VCaP (cell line): ENCODE measurements at regions not wholly inside any gene's neighbourhood (a gene's known extent, or its start where the extent isn't known, plus 50 kb on each side); places are given as distances from the start of the nearest gene placed in this dataset.
"Not testable (repeated sequence)": the region's sequence is repeated elsewhere in the genome, so short reads cannot be mapped to it uniquely, and the experiment has no call there.

Experiments used
- H3K27ac ChIP-seq: fragments of 450-650 bp; 2 replicates; pipeline ENCODE4 v1.5.1; 2017
- CTCF ChIP-seq: fragments of 450-650 bp; conservative IDR thresholded peaks from 2 replicates; pipeline ENCODE4 v1.5.1; 2017; ENCODE audit warnings: mild to moderate bottlenecking, moderate library complexity

- no peak for TF ChIP-seq CTCF
- H3K27ac ChIP-seq: no peak overlapping the region
Observed at GRCh38 chrX:8043121-8043520, 115.9 kb upstream of the PNPLA4 start.

GRCh38 chrX:8042304-8042703 is 115.1 kb upstream of the PNPLA4 start:
- no peak for TF ChIP-seq CTCF
- H3K27ac ChIP-seq: no peak overlapping the region

GRCh38 chrX:8039711-8040110 is 112.5 kb upstream of the PNPLA4 start:
- H3K27ac ChIP-seq: not testable (repeated sequence)

GRCh38 chrX:8037593-8038348 is 110.6 kb upstream of the PNPLA4 start:
- no peak for TF ChIP-seq CTCF
- peak overlapping the region; percentile 22; the same call in 1 of the 2 replicates for H3K27ac ChIP-seq

GRCh38 chrX:8036914-8037313 is 109.7 kb upstream of the PNPLA4 start:
- no peak for TF ChIP-seq CTCF
- H3K27ac ChIP-seq: peak overlapping the region; percentile 22; the same call in 1 of the 2 replicates

- TF ChIP-seq CTCF: no peak
- no peak overlapping the region for H3K27ac ChIP-seq
Observed at GRCh38 chrX:8034058-8034457, 106.8 kb upstream of the PNPLA4 start.

GRCh38 chrX:8033175-8033574 is 106.0 kb upstream of the PNPLA4 start:
- TF ChIP-seq CTCF: no peak
- H3K27ac ChIP-seq: no peak overlapping the region

GRCh38 chrX:8030361-8030760 is 103.1 kb upstream of the PNPLA4 start:
- H3K27ac ChIP-seq: no peak overlapping the region
- no peak for TF ChIP-seq CTCF
